WERI-Rb-1 (cell line): ENCODE measurements at regions not wholly inside any gene's neighbourhood (a gene's known extent, or its start where the extent isn't known, plus 50 kb on each side); places are given as distances from the start of the nearest gene placed in this dataset.

Experiments
- DNase-seq: peaks from one replicate; pipeline ENCODE4 v3.0.0-alpha.2; 2020
- H3K27ac ChIP-seq: fragments of 250-450 bp; sonication (Bioruptor Pico); 2 replicates; pipeline ENCODE4 v1.5.1; 2020; ENCODE audit warnings: mild to moderate bottlenecking, moderate library complexity
- H3K27me3 ChIP-seq: fragments of 250-450 bp; sonication (Bioruptor Pico); 2 replicates; pipeline ENCODE4 v1.5.1; 2021; ENCODE audit warnings: mild to moderate bottlenecking, low read depth, moderate library complexity; ENCODE audit not compliant: insufficient read depth, severe bottlenecking
- H3K36me3 ChIP-seq: fragments of 250-450 bp; sonication (Bioruptor Pico); 2 replicates; pipeline ENCODE4 v1.5.1; 2020; ENCODE audit warnings: mild to moderate bottlenecking, moderate library complexity
- H3K4me3 ChIP-seq: 2 replicates; pipeline ENCODE4 v1.5.1; 2011; ENCODE audit warnings: low read depth, mild to moderate bottlenecking, control low read depth, low read length
- H3K9me3 ChIP-seq: fragments of 250-450 bp; sonication (Bioruptor Pico); 2 replicates; pipeline ENCODE4 v1.5.1; 2021; ENCODE audit warnings: mild to moderate bottlenecking, moderate library complexity; ENCODE audit not compliant: severe bottlenecking
- CTCF ChIP-seq: IDR thresholded peaks from 2 replicates; pipeline ENCODE4 v1.5.1; 2011; ENCODE audit warnings: low read depth, mild to moderate bottlenecking, control low read depth, inconsistent platforms, low read length

- Histone ChIP-seq H3K27ac (no peak overlapping the region), H3K36me3 (no peaks in the 10 kb centered on the region), H3K4me3 (no peak overlapping the region), H3K27me3 (no peaks in the 10 kb centered on the region), H3K9me3 (no peaks in the 10 kb centered on the region)
- no peak for TF ChIP-seq CTCF
- no peak for DNase-seq
Measured at GRCh38 chr13:67330149-67330548, 100.0 kb upstream of the PCDH9 start.

GRCh38 chr13:67328895-67329294 is 98.8 kb upstream of the PCDH9 start:
- H3K9me3 ChIP-seq = no peaks in the 10 kb centered on the region
- H3K4me3 ChIP-seq = no peak overlapping the region
- no peak for DNase-seq
- no peak overlapping the region for H3K27ac ChIP-seq
- TF ChIP-seq CTCF = no peak
- no peaks in the 10 kb centered on the region for H3K27me3 ChIP-seq
- no peaks in the 10 kb centered on the region for H3K36me3 ChIP-seq

GRCh38 chr13:67318860-67319259 is 88.7 kb upstream of the PCDH9 start:
- TF ChIP-seq CTCF = no peak
- DNase-seq = no peak
- Histone ChIP-seq H3K27ac (no peak overlapping the region), H3K36me3 (no peaks in the 10 kb centered on the region), H3K4me3 (no peak overlapping the region), H3K27me3 (no peaks in the 10 kb centered on the region), H3K9me3 (no peaks in the 10 kb centered on the region)

GRCh38 chr13:67318398-67318797 is 88.3 kb upstream of the PCDH9 start:
- Histone ChIP-seq H3K36me3 (no peaks in the 10 kb centered on the region), H3K27ac (no peak overlapping the region), H3K9me3 (no peaks in the 10 kb centered on the region), H3K27me3 (no peaks in the 10 kb centered on the region), H3K4me3 (no peak overlapping the region)
- TF ChIP-seq CTCF = no peak
- DNase-seq = no peak

- H3K4me3 ChIP-seq = no peak overlapping the region
- H3K9me3 ChIP-seq = no peaks in the 10 kb centered on the region
- H3K27me3 ChIP-seq = no peaks in the 10 kb centered on the region
- H3K27ac ChIP-seq = no peak overlapping the region
- no peak for DNase-seq
- H3K36me3 ChIP-seq = no peaks in the 10 kb centered on the region
- no peak for TF ChIP-seq CTCF
Measured at GRCh38 chr13:67314405-67314804, 84.3 kb upstream of the PCDH9 start.

- no peak for TF ChIP-seq CTCF
Measured at GRCh38 chr13:67308004-67308772, 78.1 kb upstream of the PCDH9 start.

More at GRCh38 chr13:67308004-67308772, 78.1 kb upstream of the PCDH9 start:
- Histone ChIP-seq H3K27ac (no peak overlapping the region), H3K36me3 (no peaks in the 10 kb centered on the region), H3K4me3 (no peak overlapping the region), H3K27me3 (no peaks in the 10 kb centered on the region), H3K9me3 (no peaks in the 10 kb centered on the region)
- DNase-seq = no peak
